Gastroesophageal sphincter (tissue), 3 donors: ENCODE measurements at regions not wholly inside any gene's neighbourhood (a gene's known extent, or its start where the extent isn't known, plus 50 kb on each side); places are given as distances from the start of the nearest gene placed in this dataset.

Source experiments
- EP300 ChIP-seq: sonication (generic); formaldehyde crosslinking; IDR thresholded peaks from one replicate; pipeline ENCODE4 v1.6.1; 2017; ENCODE audit warnings: antibody characterized with exemption, mild to moderate bottlenecking
- POLR2A ChIP-seq, 2 donors: fragments of 450-650 bp; IDR thresholded peaks; one replicate each; pipeline ENCODE4 v1.6.1; 2017; ENCODE audit warnings: antibody characterized with exemption in 2 of 2, mild to moderate bottlenecking in 2 of 2, moderate library complexity in 1 of 2
- TF ChIP-seq, protein P1 (sequence below), 4 experiments: fragments of 200-600 bp in 2 of 4; fragments of 450-650 bp in 2 of 4; sonication (generic) in 1 of 4; IDR thresholded peaks; one replicate each; pipeline ENCODE4 v1.5.1; 2017 to 2019; ENCODE audit warnings: antibody characterized with exemption in 4 of 4, mild to moderate bottlenecking in 2 of 4, moderate library complexity in 2 of 4

DNA sequence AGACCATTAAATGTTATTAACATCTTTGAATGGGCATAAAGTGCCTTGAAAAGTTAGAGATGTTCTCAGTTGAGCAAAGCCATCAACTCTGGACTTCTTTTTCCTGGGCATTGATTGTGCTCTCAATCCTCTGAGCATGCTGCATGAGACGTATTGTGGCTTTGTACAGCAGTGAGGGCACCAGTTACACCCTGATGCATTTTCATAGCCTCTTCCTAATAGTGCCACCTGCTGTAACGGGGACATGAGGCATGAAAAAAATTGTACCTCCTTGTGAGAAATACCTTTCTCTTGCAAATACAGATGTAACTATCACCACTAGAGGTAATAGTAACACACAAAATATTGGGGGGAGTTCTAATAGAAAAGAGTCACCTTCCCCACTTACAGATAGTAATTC is 697.5 kb downstream of the TMEM182 start:
- TF ChIP-seq, protein P1, sequence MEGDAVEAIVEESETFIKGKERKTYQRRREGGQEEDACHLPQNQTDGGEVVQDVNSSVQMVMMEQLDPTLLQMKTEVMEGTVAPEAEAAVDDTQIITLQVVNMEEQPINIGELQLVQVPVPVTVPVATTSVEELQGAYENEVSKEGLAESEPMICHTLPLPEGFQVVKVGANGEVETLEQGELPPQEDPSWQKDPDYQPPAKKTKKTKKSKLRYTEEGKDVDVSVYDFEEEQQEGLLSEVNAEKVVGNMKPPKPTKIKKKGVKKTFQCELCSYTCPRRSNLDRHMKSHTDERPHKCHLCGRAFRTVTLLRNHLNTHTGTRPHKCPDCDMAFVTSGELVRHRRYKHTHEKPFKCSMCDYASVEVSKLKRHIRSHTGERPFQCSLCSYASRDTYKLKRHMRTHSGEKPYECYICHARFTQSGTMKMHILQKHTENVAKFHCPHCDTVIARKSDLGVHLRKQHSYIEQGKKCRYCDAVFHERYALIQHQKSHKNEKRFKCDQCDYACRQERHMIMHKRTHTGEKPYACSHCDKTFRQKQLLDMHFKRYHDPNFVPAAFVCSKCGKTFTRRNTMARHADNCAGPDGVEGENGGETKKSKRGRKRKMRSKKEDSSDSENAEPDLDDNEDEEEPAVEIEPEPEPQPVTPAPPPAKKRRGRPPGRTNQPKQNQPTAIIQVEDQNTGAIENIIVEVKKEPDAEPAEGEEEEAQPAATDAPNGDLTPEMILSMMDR (IDR thresholded peaks at IDR 0.05): no peak
- TF ChIP-seq EP300 (no peak), POLR2A (IDR thresholded peaks at IDR 0.05) (no peak)
